Uterus (tissue), 3 donors: ENCODE measurements at regions not wholly inside any gene's neighbourhood (a gene's known extent, or its start where the extent isn't known, plus 50 kb on each side); places are given as distances from the start of the nearest gene placed in this dataset.

Source experiments
- DNase-seq, 2 donors: peaks; one replicate each; pipeline ENCODE4 v3.0.0-alpha.2; 2019 to 2020
- H3K27ac ChIP-seq, 2 donors: fragments of 200-600 bp; sonication (generic); 1 replicate in 1 of 2; 2 replicates in 1 of 2; pipeline ENCODE4 v1.5.1; 2016 to 2018
- H3K27me3 ChIP-seq, 2 donors: fragments of 200-600 bp; sonication (generic); one replicate each; pipeline ENCODE4 v1.5.1; 2018 to 2019; ENCODE audit warnings: control low read depth in 1 of 2
- H3K36me3 ChIP-seq, 2 donors: fragments of 200-600 bp; sonication (generic); one replicate each; pipeline ENCODE4 v1.5.1; 2019; ENCODE audit warnings: control low read depth in 1 of 2
- H3K4me1 ChIP-seq, 2 donors: fragments of 200-600 bp; sonication (generic); one replicate each; pipeline ENCODE4 v1.5.1; 2018 to 2019; ENCODE audit warnings: control low read depth in 1 of 2
- H3K4me3 ChIP-seq, 2 donors: fragments of 200-600 bp; sonication (generic); 1 replicate in 1 of 2; 2 replicates in 1 of 2; pipeline ENCODE4 v1.5.1; 2018 to 2019; ENCODE audit warnings: mild to moderate bottlenecking in 1 of 2
- H3K9me3 ChIP-seq, 2 donors: fragments of 200-600 bp; sonication (generic); one replicate each; pipeline ENCODE4 v1.5.1; 2019; ENCODE audit warnings: control low read depth in 1 of 2
- CTCF ChIP-seq, 4 experiments: fragments of 200-600 bp in 2 of 4; fragments of 450-650 bp in 2 of 4; sonication (generic) in 2 of 4; IDR thresholded peaks; one replicate each; pipeline ENCODE4 v1.5.1; 2016 to 2019; ENCODE audit warnings: antibody characterized with exemption in 4 of 4, mild to moderate bottlenecking in 2 of 4, moderate library complexity in 1 of 4
- POLR2A ChIP-seq, 2 donors: fragments of 450-650 bp; IDR thresholded peaks; one replicate each; pipeline ENCODE4 v1.6.1; 2016; ENCODE audit warnings: antibody characterized with exemption in 2 of 2, mild to moderate bottlenecking in 1 of 2, moderate library complexity in 1 of 2
- intact Hi-C: fragments of 100-400 bp; cut with DNase I; formaldehyde crosslinking; loops from one replicate; pipeline ENCODE4 v1.15.1; 2023; ENCODE audit warnings: low total_unique reads
- donor health status: DM: yes; HTN: yes; CAD: no.

- no peaks in the 10 kb centered on the region for H3K9me3 ChIP-seq
- no peaks in the 10 kb centered on the region for H3K27me3 ChIP-seq
- H3K27ac ChIP-seq = no peak overlapping the region
- no peak for DNase-seq
- no peak overlapping the region for H3K4me3 ChIP-seq
- no peaks in the 10 kb centered on the region for H3K36me3 ChIP-seq
- TF ChIP-seq CTCF (IDR thresholded peaks at IDR 0.05) (no peak), POLR2A (IDR thresholded peaks at IDR 0.05) (no peak)
- intact Hi-C loops = no loop called here
- H3K4me1 ChIP-seq = no peaks in the 10 kb centered on the region
Measured at GRCh38 chr7:155874411-155874810, 62.1 kb upstream of the SHH start.

- intact Hi-C loops = no loop called here
- Histone ChIP-seq H3K27ac (no peak overlapping the region), H3K9me3 (no peaks in the 10 kb centered on the region), H3K4me3 (no peak overlapping the region), H3K4me1 (no peaks in the 10 kb centered on the region), H3K36me3 (no peaks in the 10 kb centered on the region), H3K27me3 (no peaks in the 10 kb centered on the region)
- no peak for TF ChIP-seq POLR2A (IDR thresholded peaks at IDR 0.05)
- TF ChIP-seq CTCF (IDR thresholded peaks at IDR 0.05) = no peak
- DNase-seq = no peak
Measured at GRCh38 chr7:155874010-155874409, 61.7 kb upstream of the SHH start.

- Histone ChIP-seq H3K4me1 (no peaks in the 10 kb centered on the region), H3K27ac (no peak overlapping the region), H3K36me3 (no peaks in the 10 kb centered on the region), H3K9me3 (no peaks in the 10 kb centered on the region), H3K27me3 (no peaks in the 10 kb centered on the region), H3K4me3 (no peak overlapping the region)
- intact Hi-C loops = no loop called here
- no peak for TF ChIP-seq POLR2A (IDR thresholded peaks at IDR 0.05)
- no peak for TF ChIP-seq CTCF (IDR thresholded peaks at IDR 0.05)
- no peak for DNase-seq
Measured at GRCh38 chr7:155872678-155873369, 60.6 kb upstream of the SHH start.

- no peak for DNase-seq
- H3K36me3 ChIP-seq = no peaks in the 10 kb centered on the region
- H3K4me3 ChIP-seq = no peak overlapping the region
- TF ChIP-seq CTCF (IDR thresholded peaks at IDR 0.05) (no peak), POLR2A (IDR thresholded peaks at IDR 0.05) (no peak)
- H3K4me1 ChIP-seq = no peaks in the 10 kb centered on the region
- no peak overlapping the region for H3K27ac ChIP-seq
- intact Hi-C loops = no loop called here
- no peaks in the 10 kb centered on the region for H3K27me3 ChIP-seq
- H3K9me3 ChIP-seq = no peaks in the 10 kb centered on the region
Measured at GRCh38 chr7:155871211-155871610, 58.9 kb upstream of the SHH start.

- no peak for TF ChIP-seq CTCF (IDR thresholded peaks at IDR 0.05)
- TF ChIP-seq POLR2A (IDR thresholded peaks at IDR 0.05) = no peak
- Histone ChIP-seq H3K4me3 (no peak overlapping the region), H3K27me3 (no peaks in the 10 kb centered on the region), H3K9me3 (no peaks in the 10 kb centered on the region), H3K27ac (no peak overlapping the region), H3K4me1 (no peaks in the 10 kb centered on the region), H3K36me3 (no peaks in the 10 kb centered on the region)
- no peak for DNase-seq
- intact Hi-C loops = no loop called here
Measured at GRCh38 chr7:155870334-155871180, 58.3 kb upstream of the SHH start.
